Smooth muscle cell (in vitro differentiated cells): ENCODE measurements at regions not wholly inside any gene's neighbourhood (a gene's known extent, or its start where the extent isn't known, plus 50 kb on each side); places are given as distances from the start of the nearest gene placed in this dataset.

Source experiments
- DNase-seq: peaks from one replicate; lab custom pipeline; 2025; ENCODE audit not compliant: unreplicated experiment; lab: John Stamatoyannopoulos, UW
- H2AFZ ChIP-seq: fragments of 200-600 bp; sonication (generic); 2 replicates; pipeline ENCODE4 v1.6.0; 2016; ENCODE audit warnings: antibody characterized with exemption, low read depth, mild to moderate bottlenecking
- H3F3A ChIP-seq: fragments of 200-600 bp; sonication (generic); 2 replicates; pipeline ENCODE4 v1.6.0; 2017; ENCODE audit warnings: antibody characterized with exemption, low read depth
- H3K27ac ChIP-seq: fragments of 200-600 bp; sonication (generic); 2 replicates; pipeline ENCODE4 v1.5.1; 2016; ENCODE audit warnings: low read depth, mild to moderate bottlenecking
- H3K27me3 ChIP-seq: fragments of 200-600 bp; sonication (generic); 2 replicates; pipeline ENCODE4 v1.6.1; 2016; ENCODE audit warnings: low read depth, mild to moderate bottlenecking
- H3K36me3 ChIP-seq: fragments of 200-600 bp; sonication (generic); 2 replicates; pipeline ENCODE4 v1.5.1; 2016; ENCODE audit warnings: low read depth
- H3K4me1 ChIP-seq: fragments of 200-600 bp; sonication (generic); 2 replicates; pipeline ENCODE4 v1.5.1; 2016; ENCODE audit warnings: low read depth
- H3K4me2 ChIP-seq: fragments of 200-600 bp; sonication (generic); 2 replicates; pipeline ENCODE4 v1.6.0; 2016; ENCODE audit warnings: mild to moderate bottlenecking
- H3K4me3 ChIP-seq: fragments of 200-600 bp; sonication (generic); 2 replicates; pipeline ENCODE4 v1.5.1; 2016; ENCODE audit warnings: mild to moderate bottlenecking
- H3K79me2 ChIP-seq: fragments of 200-600 bp; sonication (generic); 2 replicates; pipeline ENCODE4 v1.6.0; 2016; ENCODE audit warnings: low read depth, mild to moderate bottlenecking
- H3K9ac ChIP-seq: fragments of 200-600 bp; sonication (generic); 2 replicates; pipeline ENCODE4 v1.6.0; 2016; ENCODE audit warnings: low read depth
- H3K9me3 ChIP-seq: fragments of 200-600 bp; sonication (generic); replicated peaks from 2 replicates; pipeline ENCODE4 v1.5.1; 2016; ENCODE audit warnings: low read depth
- H4K20me1 ChIP-seq: fragments of 200-600 bp; sonication (generic); 2 replicates; pipeline ENCODE4 v1.6.0; 2016; ENCODE audit warnings: low read depth
- WGBS: methylation state at CpG from one replicate; pipeline ENCODE4 v1.1.7; 2016; ENCODE audit warnings: low lambda C conversion rate; 5-methylcytosine and 5-hydroxymethylcytosine counted together
- TF ChIP-seq, protein P1 (sequence below): fragments of 200-600 bp; sonication (generic); IDR thresholded peaks from 2 replicates; pipeline ENCODE4 v1.5.1; 2017; ENCODE audit warnings: borderline replicate concordance, mild to moderate bottlenecking, antibody characterized with exemption; ENCODE audit not compliant: insufficient read depth, poor library complexity, severe bottlenecking

- no peak for DNase-seq
- peak overlapping the region; percentile 35 for H2AFZ ChIP-seq
Observed at GRCh38 chr9:104247899-104248460, 153.9 kb downstream of the SMC2 start.

DNA sequence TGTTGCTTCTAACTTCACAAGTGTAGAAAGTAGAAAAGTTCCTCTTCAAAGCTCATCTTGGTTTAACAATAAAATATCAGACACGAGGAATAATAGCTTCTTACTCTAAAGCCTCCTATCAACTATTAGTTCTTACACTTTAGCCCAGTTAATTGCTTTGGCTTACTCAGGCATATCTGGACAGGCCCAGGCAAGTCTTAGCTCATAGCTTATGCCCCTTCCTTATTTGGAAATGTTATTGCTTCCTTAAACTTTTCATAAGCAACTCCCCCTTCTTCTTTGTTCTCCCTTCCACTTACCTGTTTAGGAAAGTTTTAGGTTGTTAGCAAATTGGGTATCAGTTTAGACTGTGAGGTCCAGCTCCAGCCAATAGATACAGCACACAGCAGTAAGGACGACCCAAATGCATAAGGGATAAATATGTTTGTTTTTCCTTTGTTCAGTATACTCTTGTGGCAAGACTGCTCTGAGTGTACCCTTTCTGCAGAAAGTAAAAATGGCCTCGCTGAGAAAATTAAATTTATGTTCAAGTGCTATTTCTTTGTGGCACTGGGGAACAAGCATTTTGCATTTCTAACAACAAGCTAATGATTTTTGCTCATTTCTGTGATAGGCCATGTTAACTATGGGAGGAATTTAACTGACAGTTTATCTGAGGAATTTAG lies 162.1 kb downstream of the SMC2 start:
- TF ChIP-seq, protein P1, sequence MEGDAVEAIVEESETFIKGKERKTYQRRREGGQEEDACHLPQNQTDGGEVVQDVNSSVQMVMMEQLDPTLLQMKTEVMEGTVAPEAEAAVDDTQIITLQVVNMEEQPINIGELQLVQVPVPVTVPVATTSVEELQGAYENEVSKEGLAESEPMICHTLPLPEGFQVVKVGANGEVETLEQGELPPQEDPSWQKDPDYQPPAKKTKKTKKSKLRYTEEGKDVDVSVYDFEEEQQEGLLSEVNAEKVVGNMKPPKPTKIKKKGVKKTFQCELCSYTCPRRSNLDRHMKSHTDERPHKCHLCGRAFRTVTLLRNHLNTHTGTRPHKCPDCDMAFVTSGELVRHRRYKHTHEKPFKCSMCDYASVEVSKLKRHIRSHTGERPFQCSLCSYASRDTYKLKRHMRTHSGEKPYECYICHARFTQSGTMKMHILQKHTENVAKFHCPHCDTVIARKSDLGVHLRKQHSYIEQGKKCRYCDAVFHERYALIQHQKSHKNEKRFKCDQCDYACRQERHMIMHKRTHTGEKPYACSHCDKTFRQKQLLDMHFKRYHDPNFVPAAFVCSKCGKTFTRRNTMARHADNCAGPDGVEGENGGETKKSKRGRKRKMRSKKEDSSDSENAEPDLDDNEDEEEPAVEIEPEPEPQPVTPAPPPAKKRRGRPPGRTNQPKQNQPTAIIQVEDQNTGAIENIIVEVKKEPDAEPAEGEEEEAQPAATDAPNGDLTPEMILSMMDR: no peak
- H3K36me3 ChIP-seq: no peaks in the 10 kb centered on the region
- H3K9me3 ChIP-seq: no peaks in the 10 kb centered on the region
- peak overlapping the region; percentile 61 for H3K27ac ChIP-seq
- WGBS: 63% methylated on average over 3 of the region's 3 CpGs
- peak overlapping the region; percentile 9 for H3K4me2 ChIP-seq
- no peaks in the 10 kb centered on the region for H3K79me2 ChIP-seq
- H3K9ac ChIP-seq: no peak overlapping the region
- H3K4me3 ChIP-seq: no peak overlapping the region
- no peaks in the 10 kb centered on the region for H4K20me1 ChIP-seq
- no peak for DNase-seq
- peak overlapping the region; percentile 91 for H2AFZ ChIP-seq
- no peaks in the 10 kb centered on the region for H3K4me1 ChIP-seq
- no peaks in the 10 kb centered on the region for H3K27me3 ChIP-seq
- no peaks in the 10 kb centered on the region for H3F3A ChIP-seq

More at GRCh38 chr9:104247899-104248460, 153.9 kb downstream of the SMC2 start:
- H4K20me1 ChIP-seq: no peaks in the 10 kb centered on the region
- H3K9me3 ChIP-seq: no peaks in the 10 kb centered on the region
- H3K36me3 ChIP-seq: no peaks in the 10 kb centered on the region
- no peak overlapping the region for H3K9ac ChIP-seq
- peak overlapping the region; percentile 28 for H3K27ac ChIP-seq
- H3K79me2 ChIP-seq: no peaks in the 10 kb centered on the region
- TF ChIP-seq, protein P1: no peak
- no peaks in the 10 kb centered on the region for H3K27me3 ChIP-seq
- no peaks in the 10 kb centered on the region for H3K4me1 ChIP-seq
- 51% methylated on average over 3 of the region's 3 CpGs for WGBS
- H3K4me3 ChIP-seq: no peak overlapping the region
- no peaks in the 10 kb centered on the region for H3F3A ChIP-seq
- H3K4me2 ChIP-seq: no peak overlapping the region

DNA sequence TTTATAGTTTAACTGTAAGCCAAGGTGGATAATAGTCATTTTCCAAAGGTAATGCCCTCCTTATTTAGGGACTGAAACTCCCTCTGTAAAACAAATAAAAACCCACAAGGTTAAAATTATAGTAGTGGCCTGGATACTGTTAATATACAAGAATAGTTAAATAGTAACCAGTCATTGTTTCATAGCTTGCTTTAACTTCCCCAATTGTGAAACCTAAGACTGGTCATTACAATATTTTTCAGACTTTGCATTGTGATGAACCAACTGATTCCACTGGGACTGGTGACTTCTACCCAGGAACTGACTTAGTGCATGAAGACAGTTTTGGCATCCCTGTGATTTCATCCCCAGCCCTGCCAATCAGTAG lies 162.6 kb downstream of the SMC2 start:
- Histone ChIP-seq H3F3A (no peaks in the 10 kb centered on the region), H3K27ac (peak overlapping the region; percentile 61), H3K79me2 (no peaks in the 10 kb centered on the region), H3K9me3 (no peaks in the 10 kb centered on the region), H3K4me1 (no peaks in the 10 kb centered on the region), H3K9ac (no peak overlapping the region), H3K4me3 (no peak overlapping the region), H3K27me3 (no peaks in the 10 kb centered on the region), H2AFZ (peak overlapping the region; percentile 91), H3K4me2 (no peak overlapping the region), H4K20me1 (no peaks in the 10 kb centered on the region), H3K36me3 (no peaks in the 10 kb centered on the region)
- no peak for DNase-seq
- TF ChIP-seq, protein P1: no peak
